HG03457 (cell line): ENCODE measurements at regions not wholly inside any gene's neighbourhood (a gene's known extent, or its start where the extent isn't known, plus 50 kb on each side); places are given as distances from the start of the nearest gene placed in this dataset.
A peak's percentile ranks its signal among the peaks of the same experiment; 100 is the strongest.
"Not testable (repeated sequence)": the region's sequence is repeated elsewhere in the genome, so short reads cannot be mapped to it uniquely, and the experiment has no call there.

ENCODE experiments used
- ATAC-seq: cut with Tn5 transposase; IDR thresholded peaks from one replicate; pipeline ENCODE4 v1.9.1; 2021; ENCODE audit warnings: moderate number of reproducible peaks; ENCODE audit not compliant: unreplicated experiment

- ATAC-seq, result no peak
Measured at GRCh38 chr18:35822413-35822812, 150.1 kb upstream of the RMP24 start.

GRCh38 chr18:35826477-35826876 is 146.0 kb upstream of the RMP24 start:
- no peak for ATAC-seq

DNA sequence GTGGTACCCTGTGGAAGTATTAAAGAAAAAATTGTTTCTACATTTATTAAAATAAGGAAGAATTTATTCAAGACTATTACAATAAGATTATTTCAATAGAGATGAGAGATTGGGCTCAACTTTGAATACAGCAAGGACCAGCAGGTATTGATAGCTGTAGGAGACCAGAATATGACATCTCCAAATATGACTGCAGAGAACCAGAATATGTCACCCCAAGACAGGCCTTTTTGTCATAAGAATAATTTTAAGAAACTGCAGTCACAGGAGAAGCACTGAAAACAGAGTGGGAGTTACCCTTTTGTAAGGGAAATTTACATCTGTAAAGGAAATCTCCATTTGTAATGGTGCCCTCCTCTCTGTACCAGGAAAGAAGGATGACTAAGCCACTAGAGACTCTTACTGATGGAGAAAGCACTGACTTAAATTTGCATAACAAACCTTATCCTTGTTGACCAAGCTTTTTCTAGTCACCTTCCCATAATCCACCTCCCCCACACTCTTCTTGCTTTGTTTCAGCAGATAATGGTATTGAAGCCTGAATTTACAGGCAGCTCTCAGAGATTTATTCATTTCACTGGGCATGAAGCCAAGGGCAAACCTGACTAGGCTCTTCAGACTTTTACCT is 145.1 kb upstream of the RMP24 start:
- no peak for ATAC-seq

GRCh38 chr18:35827903-35828275 is 144.6 kb upstream of the RMP24 start:
- no peak for ATAC-seq

- ATAC-seq, result no peak
Measured at GRCh38 chr18:35828591-35828990, 143.9 kb upstream of the RMP24 start.

DNA sequence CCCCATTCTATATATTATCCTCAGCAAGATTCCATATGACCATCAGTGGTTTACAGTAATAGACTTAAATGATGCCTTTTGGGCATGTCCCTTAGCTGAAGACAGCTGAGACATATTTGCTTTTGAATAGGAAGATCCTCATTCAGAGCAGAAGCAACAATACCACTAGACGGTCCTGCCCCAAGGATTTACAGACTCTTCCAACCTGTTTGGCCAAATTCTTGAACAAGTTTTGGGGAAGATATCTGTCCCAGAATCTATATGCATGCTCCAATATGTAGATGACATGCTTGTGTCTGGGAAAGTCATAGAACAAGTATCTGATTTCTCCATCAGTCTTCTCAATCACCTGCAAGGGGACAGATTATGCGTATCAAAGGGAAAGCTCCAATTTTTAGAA is 137.1 kb upstream of the RMP24 start:
- ATAC-seq, result no peak

DNA sequence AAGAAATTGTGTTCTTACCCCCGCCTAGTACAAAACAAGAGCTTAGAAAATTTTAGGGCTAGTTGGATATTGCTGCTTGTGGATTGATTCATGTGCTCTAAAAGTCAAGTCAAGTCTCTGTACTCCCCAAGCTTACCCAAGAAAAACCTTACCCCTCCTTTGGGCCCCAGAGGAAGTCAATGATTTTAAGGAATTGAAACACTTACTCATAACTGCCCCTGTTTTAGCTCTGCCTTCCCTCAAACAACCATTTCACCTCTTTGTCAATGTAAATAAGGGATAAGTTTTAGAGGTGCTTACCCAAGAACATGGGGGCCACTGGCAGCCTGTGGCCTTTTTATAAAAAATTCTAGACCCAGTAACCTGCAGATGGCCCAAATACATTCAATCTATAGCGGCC is 136.6 kb upstream of the RMP24 start:
- ATAC-seq, result peak; percentile 76

DNA sequence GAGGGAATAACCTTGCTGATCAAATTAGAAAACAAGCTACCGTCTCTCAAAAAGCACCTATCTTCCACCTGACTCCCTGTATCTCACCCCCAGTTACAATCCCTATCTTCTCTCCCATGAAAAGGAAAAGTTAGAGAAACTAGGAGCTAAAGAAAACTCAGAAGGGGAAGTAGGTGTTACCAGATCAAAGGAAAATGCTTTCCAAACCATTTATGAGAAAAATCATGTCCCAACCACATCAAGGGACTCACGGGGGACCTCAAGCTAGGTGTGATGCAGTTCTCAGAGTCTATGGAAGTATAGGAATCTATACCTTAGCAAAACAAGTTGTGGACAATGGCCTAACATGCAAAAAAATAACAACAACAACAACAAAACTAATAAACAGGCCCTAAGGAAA is 135.5 kb upstream of the RMP24 start:
- no peak for ATAC-seq

GRCh38 chr18:35837922-35838496 is 134.5 kb upstream of the RMP24 start:
- ATAC-seq, result no peak

DNA sequence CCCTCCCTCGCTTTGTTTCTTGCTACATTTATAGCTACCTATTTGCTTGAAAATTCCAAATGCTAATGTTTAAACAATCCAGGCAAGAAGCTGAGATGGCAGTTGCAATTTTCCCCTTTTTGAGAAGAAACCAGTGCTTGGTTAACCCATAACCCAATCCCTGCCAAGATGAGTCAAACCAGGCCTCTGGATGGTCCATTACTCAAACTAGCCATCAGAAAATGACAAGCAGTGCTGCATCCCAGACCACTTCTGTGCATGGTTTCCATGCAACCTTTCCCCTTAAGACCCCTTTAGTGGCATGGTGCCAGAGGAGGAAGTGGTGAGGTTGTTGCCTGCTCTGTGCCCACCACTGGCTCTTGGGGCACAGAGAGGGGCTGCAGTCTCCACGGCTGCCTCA is 131.2 kb upstream of the RMP24 start:
- ATAC-seq, result no peak

DNA sequence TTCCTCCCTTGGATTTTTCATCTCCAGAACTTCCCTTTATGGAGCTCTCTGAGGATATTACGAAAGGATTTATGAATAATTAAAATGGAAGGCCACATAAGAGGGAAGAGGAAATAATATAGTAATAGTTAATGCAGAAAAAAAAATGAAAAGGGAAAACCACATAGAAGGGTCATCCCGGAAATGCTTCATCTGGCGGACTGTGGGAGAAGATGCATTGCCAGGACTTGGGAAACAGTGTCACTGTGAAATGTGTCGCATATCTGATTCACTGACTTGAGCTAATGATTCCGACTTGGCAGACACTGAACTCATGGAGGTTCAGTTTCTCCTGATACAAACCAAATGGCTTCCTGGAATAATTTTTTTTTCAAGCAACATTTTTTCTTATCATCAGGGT is 129.9 kb upstream of the RMP24 start:
- no peak for ATAC-seq

DNA sequence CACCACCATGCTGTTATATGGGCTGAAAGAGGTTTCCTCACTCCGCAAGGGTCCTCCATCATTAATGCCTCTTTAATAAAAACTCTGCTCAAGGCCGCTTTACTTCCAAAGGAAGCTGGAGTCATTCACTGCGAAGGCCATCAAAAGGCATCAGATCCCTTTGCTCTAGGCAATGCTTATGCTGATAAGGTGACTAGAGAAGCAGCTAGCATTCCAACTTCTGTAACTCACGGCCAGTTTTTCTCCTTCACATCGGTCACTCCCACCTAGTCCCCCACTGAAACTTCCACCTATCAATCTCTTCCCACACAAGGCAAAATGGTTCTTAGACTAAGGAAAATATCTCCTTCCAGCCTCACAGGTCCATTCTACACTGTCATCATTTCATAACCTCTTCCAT is 124.2 kb upstream of the RMP24 start:
- not testable (repeated sequence) for ATAC-seq

- not testable (repeated sequence) for ATAC-seq
Measured at GRCh38 chr18:35849241-35849640, 123.2 kb upstream of the RMP24 start.

- ATAC-seq, result no peak
Measured at GRCh38 chr18:35851286-35851970, 121.1 kb upstream of the RMP24 start.

DNA sequence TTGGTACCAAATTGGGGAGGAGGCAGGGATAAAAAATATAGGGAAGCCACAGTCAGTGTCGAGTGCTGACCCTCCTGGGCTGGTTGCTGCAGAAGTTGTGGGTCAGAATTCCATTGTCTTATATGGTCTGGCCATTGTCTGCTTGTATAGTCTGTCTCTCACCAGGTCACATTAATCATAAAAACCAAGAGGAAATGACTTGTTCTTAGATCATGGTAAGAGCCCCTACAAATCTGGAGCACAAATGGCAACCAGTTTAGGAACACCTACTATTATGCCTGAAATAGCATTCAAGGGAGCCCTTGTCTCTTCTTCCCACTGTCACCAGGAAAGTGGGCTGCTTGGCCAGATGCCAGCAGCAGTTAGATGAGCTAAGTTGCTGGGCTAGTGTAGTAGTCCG is 119.7 kb upstream of the RMP24 start:
- no peak for ATAC-seq

DNA sequence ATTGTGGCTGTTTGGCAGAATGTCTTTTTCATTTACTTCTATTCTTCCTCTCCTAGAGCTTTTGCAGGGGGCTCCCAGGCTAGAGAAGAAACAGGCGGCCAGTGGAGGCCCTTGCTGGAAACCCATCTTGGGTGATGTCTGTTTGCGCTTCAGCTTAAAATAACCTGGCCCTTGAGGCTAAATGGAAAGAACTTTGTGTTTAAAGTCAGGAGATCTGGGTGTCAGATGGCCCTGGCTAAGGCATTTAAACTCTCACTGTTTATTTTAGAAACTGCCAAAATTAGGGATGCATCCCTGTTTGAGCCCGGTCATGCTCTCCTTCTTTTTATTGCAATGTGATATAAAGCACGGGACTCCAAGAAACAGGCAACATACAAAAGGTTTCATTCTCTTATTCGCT is 118.4 kb upstream of the RMP24 start:
- no peak for ATAC-seq

DNA sequence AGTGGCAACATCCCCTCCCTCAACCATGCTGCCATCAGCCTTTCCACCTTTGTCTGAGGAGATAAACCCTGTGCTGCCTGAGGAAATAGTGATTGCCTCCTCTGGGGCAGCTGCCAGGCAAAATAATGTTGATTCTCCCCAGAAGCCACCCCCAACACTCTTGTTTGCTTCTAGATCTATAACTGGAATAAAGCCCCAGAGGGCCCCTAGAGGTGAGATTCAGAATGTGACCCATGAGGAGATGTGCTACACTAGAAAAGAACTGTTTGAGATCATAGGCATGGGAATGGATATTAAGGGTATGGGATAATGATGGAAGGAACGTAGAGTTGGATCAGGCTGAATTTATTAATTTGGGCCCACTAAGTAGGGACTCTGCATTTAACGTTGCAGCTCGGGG is 116.3 kb upstream of the RMP24 start:
- no peak for ATAC-seq

DNA sequence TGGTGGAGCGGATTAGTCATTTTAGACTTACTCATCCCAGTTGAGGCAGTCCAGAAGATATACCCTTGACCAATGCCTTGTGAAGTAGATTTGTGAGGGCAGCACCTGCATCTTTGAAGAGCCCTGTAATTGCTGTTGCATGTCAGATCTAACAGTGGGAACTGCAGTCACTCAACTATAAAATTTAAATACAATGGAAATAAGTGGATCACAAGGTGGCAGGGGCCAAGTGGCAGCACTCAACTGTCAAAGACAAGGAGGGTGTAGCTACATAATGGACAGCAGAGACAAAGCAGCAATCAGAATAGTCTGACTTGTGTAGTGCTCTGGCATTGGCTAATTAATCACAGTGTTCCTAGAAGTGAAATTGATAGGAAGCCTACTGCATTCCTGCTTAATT is 115.8 kb upstream of the RMP24 start:
- ATAC-seq, result not testable (repeated sequence)

DNA sequence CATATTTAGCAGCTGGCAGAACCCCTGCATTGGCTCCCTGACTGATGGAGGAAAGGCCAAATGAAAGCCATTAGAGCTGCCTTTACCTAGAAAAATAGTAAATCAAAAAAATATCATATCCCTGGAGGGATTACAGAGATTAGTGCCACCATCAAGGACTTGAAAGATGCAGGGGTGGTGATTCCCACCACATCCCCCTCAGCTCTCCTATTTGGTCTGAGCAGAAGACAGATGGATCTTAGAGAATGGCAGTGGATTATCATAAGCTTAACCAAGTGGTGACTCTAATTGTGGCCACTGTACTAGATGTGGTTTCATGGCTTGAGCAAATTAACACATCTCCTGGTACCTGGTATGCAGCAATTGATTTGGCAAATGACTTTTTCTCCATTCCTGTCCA is 114.9 kb upstream of the RMP24 start:
- not testable (repeated sequence) for ATAC-seq

DNA sequence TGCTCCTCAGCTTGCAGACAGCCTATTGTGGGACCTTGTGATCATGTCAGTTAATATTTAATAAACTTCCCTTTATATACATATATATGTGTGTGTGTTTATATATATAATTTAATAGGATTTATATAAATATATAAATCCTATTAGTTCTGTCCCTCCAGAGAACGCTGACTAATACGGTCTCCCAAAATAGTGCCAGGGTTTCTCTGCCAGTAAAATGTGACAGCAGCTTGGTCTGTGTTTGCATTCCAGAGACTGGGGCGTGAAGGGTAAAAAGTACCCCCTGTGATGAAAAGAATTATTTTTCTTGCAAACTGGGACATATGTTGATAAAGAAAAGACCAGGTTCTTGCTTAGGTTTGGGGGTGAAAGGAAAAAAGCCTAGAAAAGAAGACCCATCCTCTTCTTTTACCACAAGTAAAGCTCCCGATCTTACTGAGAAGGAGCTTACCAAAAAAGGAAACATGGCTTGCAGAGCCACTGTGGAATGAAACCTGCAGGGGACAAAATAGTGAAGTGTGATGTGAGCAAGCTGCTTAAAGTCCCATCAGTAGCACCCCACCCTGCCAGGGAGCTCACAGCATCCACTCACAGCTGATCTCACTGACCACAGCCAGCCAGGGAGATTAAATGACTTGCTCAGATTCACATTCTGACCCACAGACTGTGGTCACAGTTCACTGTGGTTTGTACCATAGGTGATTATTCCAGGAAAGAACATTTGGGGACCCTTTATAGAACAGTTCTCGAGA is 110.9 kb upstream of the RMP24 start:
- peak; percentile 71 for ATAC-seq

- peak; percentile 19 for ATAC-seq
Measured at GRCh38 chr18:35862119-35862640, 110.3 kb upstream of the RMP24 start.

DNA sequence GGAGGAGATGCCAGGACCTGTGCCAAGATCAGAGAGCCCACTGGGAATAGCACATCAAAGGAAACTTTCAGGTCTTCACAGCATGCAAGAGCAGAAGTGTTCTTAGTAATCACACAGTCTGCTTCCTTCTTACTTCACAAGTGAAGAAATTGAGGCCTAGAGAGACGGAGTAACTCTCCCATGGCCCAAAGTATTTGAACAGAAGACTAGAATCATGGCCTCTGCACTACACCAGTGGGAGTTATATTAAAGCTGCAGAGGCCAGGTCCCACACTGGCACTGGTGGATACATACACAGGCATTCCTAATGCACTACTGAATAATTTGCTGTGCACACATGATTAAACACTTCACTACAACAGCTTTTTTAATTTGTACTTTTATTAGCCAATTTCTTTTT is 107.6 kb upstream of the RMP24 start:
- ATAC-seq, result no peak
